Endodermal cell (in vitro differentiated cells): ENCODE measurements at regions not wholly inside any gene's neighbourhood (a gene's known extent, or its start where the extent isn't known, plus 50 kb on each side); places are given as distances from the start of the nearest gene placed in this dataset.

Source experiments
- DNase-seq: peaks from one replicate; pipeline ENCODE4 v3.0.0-alpha.2; 2017
- H3K27ac ChIP-seq: 2 replicates; pipeline ENCODE4 v1.5.1; 2013; ENCODE audit warnings: mild to moderate bottlenecking, low read depth, low read length, moderate library complexity
- H3K27me3 ChIP-seq: 2 replicates; pipeline ENCODE4 v1.6.1; 2013; ENCODE audit warnings: mild to moderate bottlenecking, low read length, moderate library complexity; ENCODE audit not compliant: insufficient read depth, control insufficient read depth, poor library complexity, severe bottlenecking
- H3K36me3 ChIP-seq: 2 replicates; pipeline ENCODE4 v1.7.0; 2013; ENCODE audit warnings: mild to moderate bottlenecking, low read length, moderate library complexity; ENCODE audit not compliant: control insufficient read depth, insufficient read depth
- H3K4me1 ChIP-seq: one replicate; pipeline ENCODE4 v1.7.0; 2013; ENCODE audit warnings: low read length; ENCODE audit not compliant: control insufficient read depth, insufficient read depth
- H3K4me3 ChIP-seq: 2 replicates; pipeline ENCODE4 v1.5.1; 2013; ENCODE audit warnings: mild to moderate bottlenecking, low read length, moderate library complexity
- H3K9ac ChIP-seq: 2 replicates; pipeline ENCODE4 v1.6.1; 2013; ENCODE audit warnings: mild to moderate bottlenecking, low read length, moderate library complexity; ENCODE audit not compliant: poor library complexity, severe bottlenecking; ENCODE audit errors: extremely low read depth
- H3K9me3 ChIP-seq: 2 replicates; pipeline ENCODE4 v1.6.1; 2013; ENCODE audit warnings: mild to moderate bottlenecking, low read length, moderate library complexity; ENCODE audit not compliant: control insufficient read depth
- H3K27ac Mint-ChIP-seq: 2 replicates; pipeline ENCODE4 v1.8.0; 2020; ENCODE audit warnings: mixed read lengths
- H3K27me3 Mint-ChIP-seq: 2 replicates; pipeline ENCODE4 v1.8.0; 2021; ENCODE audit warnings: mild to moderate bottlenecking, mixed read lengths; ENCODE audit not compliant: insufficient read depth
- H3K36me3 Mint-ChIP-seq: 2 replicates; pipeline ENCODE4 v1.8.0; 2020; ENCODE audit warnings: low read depth, mixed read lengths
- H3K4me1 Mint-ChIP-seq: 2 replicates; pipeline ENCODE4 v1.8.0; 2020; ENCODE audit warnings: mixed read lengths
- H3K4me3 Mint-ChIP-seq: 2 replicates; pipeline ENCODE4 v1.8.0; 2020; ENCODE audit warnings: mild to moderate bottlenecking, moderate library complexity, mixed read lengths
- H3K9me3 Mint-ChIP-seq: 2 replicates; pipeline ENCODE4 v1.8.0; 2020; ENCODE audit warnings: mild to moderate bottlenecking, mixed read lengths
- CTCF ChIP-seq: fragments of 200-600 bp; sonication (generic); conservative IDR thresholded peaks from 2 replicates; pipeline ENCODE4 v1.5.0; 2021; ENCODE audit warnings: antibody characterized with exemption, mild to moderate bottlenecking
- WGBS, 2 experiments: methylation state at CpG; one replicate each; pipeline versions ENCODE4 v1.1.5 to v1.1.7; 2013; ENCODE audit warnings: missing lambda C conversion rate in 2 of 2, mixed read lengths in 1 of 2; ENCODE audit not compliant: insufficient coverage in 1 of 2, insufficient read length in 1 of 2; 5-methylcytosine and 5-hydroxymethylcytosine counted together

- Histone ChIP-seq H3K9me3 (peaks cover 17% of the 10 kb centered on the region), H3K4me1 (no peaks in the 10 kb centered on the region), H3K27ac (no peak overlapping the region), H3K27me3 (no peaks in the 10 kb centered on the region), H3K36me3 (no peaks in the 10 kb centered on the region), H3K9ac (no peak overlapping the region), H3K4me3 (no peak overlapping the region)
- Mint-ChIP-seq H3K4me1 (no peaks in the 10 kb centered on the region), H3K27ac (no peak overlapping the region), H3K9me3 (peaks cover 23% of the 10 kb centered on the region), H3K36me3 (no peaks in the 10 kb centered on the region), H3K27me3 (no peaks in the 10 kb centered on the region), H3K4me3 (no peak overlapping the region)
- no peak for TF ChIP-seq CTCF
- 72% methylated on average over 1 of the region's 1 CpG; no CpG with 5 or more reads in 1 of the 2 experiments for WGBS, 2 experiments
- DNase-seq = no peak
Observed at GRCh38 chr13:63285426-63285825, 1869.8 kb upstream of the PCDH20 start.

GRCh38 chr13:63279136-63279535 lies 1863.5 kb upstream of the PCDH20 start:
- no peak for TF ChIP-seq CTCF
- H3K36me3 Mint-ChIP-seq = no peaks in the 10 kb centered on the region
- H3K4me1 Mint-ChIP-seq = no peaks in the 10 kb centered on the region
- no peaks in the 10 kb centered on the region for H3K27me3 Mint-ChIP-seq
- WGBS, 2 experiments = 0% methylated on average over 1 of the region's 2 CpGs
- no peak overlapping the region for H3K4me3 ChIP-seq
- H3K9me3 Mint-ChIP-seq = peaks cover 10% of the 10 kb centered on the region
- no peaks in the 10 kb centered on the region for H3K27me3 ChIP-seq
- H3K27ac Mint-ChIP-seq = no peak overlapping the region
- DNase-seq = no peak
- no peak overlapping the region for H3K9ac ChIP-seq
- no peaks in the 10 kb centered on the region for H3K36me3 ChIP-seq
- no peak overlapping the region for H3K4me3 Mint-ChIP-seq
- H3K9me3 ChIP-seq = peaks cover 8% of the 10 kb centered on the region
- H3K4me1 ChIP-seq = no peaks in the 10 kb centered on the region
- no peak overlapping the region for H3K27ac ChIP-seq

GRCh38 chr13:63274772-63275171 lies 1859.1 kb upstream of the PCDH20 start:
- no peaks in the 10 kb centered on the region for H3K27me3 Mint-ChIP-seq
- Histone ChIP-seq H3K27ac (no peak overlapping the region), H3K36me3 (no peaks in the 10 kb centered on the region), H3K27me3 (no peaks in the 10 kb centered on the region), H3K9me3 (peaks cover 8% of the 10 kb centered on the region), H3K4me3 (no peak overlapping the region), H3K9ac (no peak overlapping the region), H3K4me1 (no peaks in the 10 kb centered on the region)
- H3K4me3 Mint-ChIP-seq = no peak overlapping the region
- no peaks in the 10 kb centered on the region for H3K4me1 Mint-ChIP-seq
- 89% methylated on average over 1 of the region's 1 CpG; no CpG with 5 or more reads in 1 of the 2 experiments for WGBS, 2 experiments
- TF ChIP-seq CTCF = no peak
- H3K36me3 Mint-ChIP-seq = no peaks in the 10 kb centered on the region
- peaks cover 16% of the 10 kb centered on the region for H3K9me3 Mint-ChIP-seq
- H3K27ac Mint-ChIP-seq = no peak overlapping the region
- no peak for DNase-seq
